Breast epithelium (tissue), 3 donors: ENCODE measurements at regions not wholly inside any gene's neighbourhood (a gene's known extent, or its start where the extent isn't known, plus 50 kb on each side); places are given as distances from the start of the nearest gene placed in this dataset.

Source experiments
- POLR2A ChIP-seq: fragments of 450-650 bp; IDR thresholded peaks from one replicate; pipeline ENCODE4 v1.6.1; 2016; ENCODE audit warnings: antibody characterized with exemption, mild to moderate bottlenecking, moderate library complexity
- POLR2AphosphoS5 ChIP-seq, 3 donors: sonication (generic); formaldehyde crosslinking; IDR thresholded peaks; one replicate each; pipeline ENCODE4 v1.6.1; 2017; ENCODE audit warnings: antibody characterized with exemption in 3 of 3
- TF ChIP-seq, protein P1 (sequence below), 3 donors: fragments of 450-650 bp; IDR thresholded peaks; one replicate each; pipeline ENCODE4 v1.5.1; 2016 to 2017; ENCODE audit warnings: antibody characterized with exemption in 3 of 3, mild to moderate bottlenecking in 3 of 3, moderate library complexity in 3 of 3

- TF ChIP-seq, protein P1, sequence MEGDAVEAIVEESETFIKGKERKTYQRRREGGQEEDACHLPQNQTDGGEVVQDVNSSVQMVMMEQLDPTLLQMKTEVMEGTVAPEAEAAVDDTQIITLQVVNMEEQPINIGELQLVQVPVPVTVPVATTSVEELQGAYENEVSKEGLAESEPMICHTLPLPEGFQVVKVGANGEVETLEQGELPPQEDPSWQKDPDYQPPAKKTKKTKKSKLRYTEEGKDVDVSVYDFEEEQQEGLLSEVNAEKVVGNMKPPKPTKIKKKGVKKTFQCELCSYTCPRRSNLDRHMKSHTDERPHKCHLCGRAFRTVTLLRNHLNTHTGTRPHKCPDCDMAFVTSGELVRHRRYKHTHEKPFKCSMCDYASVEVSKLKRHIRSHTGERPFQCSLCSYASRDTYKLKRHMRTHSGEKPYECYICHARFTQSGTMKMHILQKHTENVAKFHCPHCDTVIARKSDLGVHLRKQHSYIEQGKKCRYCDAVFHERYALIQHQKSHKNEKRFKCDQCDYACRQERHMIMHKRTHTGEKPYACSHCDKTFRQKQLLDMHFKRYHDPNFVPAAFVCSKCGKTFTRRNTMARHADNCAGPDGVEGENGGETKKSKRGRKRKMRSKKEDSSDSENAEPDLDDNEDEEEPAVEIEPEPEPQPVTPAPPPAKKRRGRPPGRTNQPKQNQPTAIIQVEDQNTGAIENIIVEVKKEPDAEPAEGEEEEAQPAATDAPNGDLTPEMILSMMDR (IDR thresholded peaks at IDR 0.05) = no peak
- no peak for TF ChIP-seq POLR2AphosphoS5 (IDR thresholded peaks at IDR 0.05)
- TF ChIP-seq POLR2A = no peak
These were observed 198.2 kb upstream of the FGGY start for GRCh38 chr1:59098655-59099054.
